OCI-LY1 (cell line): ENCODE measurements at regions not wholly inside any gene's neighbourhood (a gene's known extent, or its start where the extent isn't known, plus 50 kb on each side); places are given as distances from the start of the nearest gene placed in this dataset.
A peak's percentile ranks its signal among the peaks of the same experiment; 100 is the strongest.

Experiments
- H2AFZ ChIP-seq: fragments of 200-600 bp; sonication (generic), shearing (Covaris generic); 2 replicates; pipeline ENCODE4 v1.6.0; 2014; ENCODE audit warnings: antibody characterized with exemption, mild to moderate bottlenecking, low read length
- H3F3A ChIP-seq: fragments of 200-600 bp; sonication (generic), shearing (Covaris generic); 2 replicates; pipeline ENCODE4 v1.6.0; 2014; ENCODE audit warnings: mild to moderate bottlenecking, antibody characterized with exemption, low read length, moderate library complexity; ENCODE audit not compliant: insufficient read depth
- H3K27ac ChIP-seq: fragments of 200-600 bp; sonication (generic); 2 replicates; pipeline ENCODE4 v1.5.1; 2014; ENCODE audit warnings: low read length, mixed run types, mild to moderate bottlenecking, low read depth; ENCODE audit not compliant: poor library complexity, severe bottlenecking
- H3K27me3 ChIP-seq: fragments of 200-600 bp; sonication (generic); 2 replicates; pipeline ENCODE4 v1.6.0; 2014; ENCODE audit warnings: antibody characterized with exemption, mild to moderate bottlenecking, low read length, moderate library complexity; ENCODE audit not compliant: insufficient read depth
- H3K36me3 ChIP-seq: fragments of 200-600 bp; sonication (generic); 2 replicates; pipeline ENCODE4 v1.6.1; 2014; ENCODE audit warnings: mild to moderate bottlenecking, antibody characterized with exemption, low read length, moderate library complexity, mixed read lengths; ENCODE audit not compliant: insufficient read depth
- H3K4me1 ChIP-seq: fragments of 200-600 bp; sonication (generic); 2 replicates; pipeline ENCODE4 v1.5.1; 2014; ENCODE audit warnings: mild to moderate bottlenecking, low read length, moderate library complexity; ENCODE audit not compliant: insufficient read depth, severe bottlenecking
- H3K4me2 ChIP-seq: fragments of 200-600 bp; sonication (generic), shearing (Covaris generic); 2 replicates; pipeline ENCODE4 v1.6.1; 2014; ENCODE audit warnings: low read length
- H3K4me3 ChIP-seq: fragments of 200-600 bp; sonication (generic); 2 replicates; pipeline ENCODE4 v1.5.1; 2014; ENCODE audit warnings: low read length, low read depth, mild to moderate bottlenecking, mixed read lengths; ENCODE audit not compliant: poor library complexity, severe bottlenecking
- H3K79me2 ChIP-seq: fragments of 200-600 bp; shearing (Covaris generic); 2 replicates; pipeline ENCODE4 v1.6.1; 2016; ENCODE audit warnings: mixed run types, low read length, mixed read lengths; ENCODE audit not compliant: insufficient read depth
- H3K9ac ChIP-seq: fragments of 200-600 bp; sonication (generic), shearing (Covaris generic); 2 replicates; pipeline ENCODE4 v1.6.1; 2014; ENCODE audit warnings: mild to moderate bottlenecking, low read length, mixed read lengths
- H3K9me2 ChIP-seq: fragments of 200-600 bp; sonication (generic), shearing (Covaris generic); 2 replicates; pipeline ENCODE4 v1.6.1; 2014; ENCODE audit warnings: low read depth, mild to moderate bottlenecking, low read length, mixed read lengths
- H3K9me3 ChIP-seq: fragments of 200-600 bp; shearing (Covaris generic); 2 replicates; pipeline ENCODE4 v1.6.1; 2014; ENCODE audit warnings: low read length, mixed read lengths
- H4K20me1 ChIP-seq: fragments of 200-600 bp; sonication (generic), shearing (Covaris generic); 2 replicates; pipeline ENCODE4 v1.6.0; 2016; ENCODE audit warnings: mild to moderate bottlenecking, low read length; ENCODE audit not compliant: insufficient read depth
- EZH2 ChIP-seq: fragments of 200-600 bp; sonication (generic), shearing (Covaris generic); IDR thresholded peaks from 2 replicates; pipeline ENCODE4 v1.8.0; 2017; ENCODE audit warnings: borderline replicate concordance, mixed run types, mild to moderate bottlenecking, antibody characterized with exemption, low read length, moderate library complexity, mixed read lengths
- TF ChIP-seq, protein P1 (sequence below): fragments of 200-600 bp; sonication (generic), shearing (Covaris generic); IDR thresholded peaks from 2 replicates; pipeline ENCODE4 v1.5.1; 2017; ENCODE audit warnings: mild to moderate bottlenecking, antibody characterized with exemption, low read length, moderate library complexity, mixed read lengths

DNA sequence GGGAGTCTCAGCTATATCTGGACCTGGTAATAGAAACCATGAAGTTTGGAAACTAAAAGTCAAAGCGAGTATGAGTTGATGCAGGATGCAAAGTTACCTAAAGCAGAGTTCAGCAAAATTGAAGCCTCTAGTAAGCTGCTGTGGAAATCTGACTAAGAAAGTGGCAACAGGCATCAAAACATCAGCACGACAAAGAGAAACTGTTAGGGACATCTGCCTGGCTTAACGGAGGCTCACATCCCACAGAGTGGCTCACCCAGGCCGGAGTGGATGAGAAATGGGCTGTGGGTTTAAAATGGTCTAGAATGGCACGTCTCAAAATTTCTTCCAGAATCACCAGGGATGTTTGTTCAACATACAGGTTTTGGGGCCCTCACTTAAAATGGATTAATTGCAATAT, 164.1 kb upstream of the NPY start:
- no peak overlapping the region for H3K27ac ChIP-seq
- H2AFZ ChIP-seq = no peak overlapping the region
- no peaks in the 10 kb centered on the region for H4K20me1 ChIP-seq
- no peaks in the 10 kb centered on the region for H3K9me2 ChIP-seq
- H3K9me3 ChIP-seq = no peaks in the 10 kb centered on the region
- no peaks in the 10 kb centered on the region for H3K79me2 ChIP-seq
- H3K9ac ChIP-seq = no peak overlapping the region
- H3F3A ChIP-seq = no peaks in the 10 kb centered on the region
- no peak for TF ChIP-seq EZH2
- TF ChIP-seq, protein P1, sequence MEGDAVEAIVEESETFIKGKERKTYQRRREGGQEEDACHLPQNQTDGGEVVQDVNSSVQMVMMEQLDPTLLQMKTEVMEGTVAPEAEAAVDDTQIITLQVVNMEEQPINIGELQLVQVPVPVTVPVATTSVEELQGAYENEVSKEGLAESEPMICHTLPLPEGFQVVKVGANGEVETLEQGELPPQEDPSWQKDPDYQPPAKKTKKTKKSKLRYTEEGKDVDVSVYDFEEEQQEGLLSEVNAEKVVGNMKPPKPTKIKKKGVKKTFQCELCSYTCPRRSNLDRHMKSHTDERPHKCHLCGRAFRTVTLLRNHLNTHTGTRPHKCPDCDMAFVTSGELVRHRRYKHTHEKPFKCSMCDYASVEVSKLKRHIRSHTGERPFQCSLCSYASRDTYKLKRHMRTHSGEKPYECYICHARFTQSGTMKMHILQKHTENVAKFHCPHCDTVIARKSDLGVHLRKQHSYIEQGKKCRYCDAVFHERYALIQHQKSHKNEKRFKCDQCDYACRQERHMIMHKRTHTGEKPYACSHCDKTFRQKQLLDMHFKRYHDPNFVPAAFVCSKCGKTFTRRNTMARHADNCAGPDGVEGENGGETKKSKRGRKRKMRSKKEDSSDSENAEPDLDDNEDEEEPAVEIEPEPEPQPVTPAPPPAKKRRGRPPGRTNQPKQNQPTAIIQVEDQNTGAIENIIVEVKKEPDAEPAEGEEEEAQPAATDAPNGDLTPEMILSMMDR = no peak
- H3K4me1 ChIP-seq = no peaks in the 10 kb centered on the region
- no peaks in the 10 kb centered on the region for H3K27me3 ChIP-seq
- H3K36me3 ChIP-seq = no peaks in the 10 kb centered on the region
- H3K4me2 ChIP-seq = no peak overlapping the region
- H3K4me3 ChIP-seq = no peak overlapping the region

DNA sequence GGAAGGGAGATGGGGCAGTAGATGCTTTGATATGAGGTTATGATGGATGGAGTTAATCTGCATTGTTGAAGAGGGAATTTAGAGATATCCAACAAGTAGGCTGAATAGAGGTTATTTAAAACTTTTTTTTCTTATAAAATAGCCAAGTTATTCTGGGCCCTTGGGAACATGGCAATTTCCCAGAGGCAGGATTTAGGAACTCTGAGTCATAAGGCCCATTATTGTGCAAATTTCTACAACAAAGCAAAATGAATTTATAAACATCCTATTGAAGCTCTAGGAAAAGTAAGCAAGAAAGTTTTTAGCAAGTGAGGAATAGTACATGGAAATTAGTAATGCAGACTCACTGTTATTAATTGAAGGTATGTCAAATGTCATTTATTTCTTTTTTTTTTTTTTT, 160.9 kb upstream of the NPY start:
- Histone ChIP-seq H3K9me3 (no peaks in the 10 kb centered on the region), H3F3A (no peaks in the 10 kb centered on the region), H3K9me2 (no peaks in the 10 kb centered on the region), H3K4me3 (no peak overlapping the region), H3K27ac (no peak overlapping the region), H2AFZ (no peak overlapping the region), H3K36me3 (no peaks in the 10 kb centered on the region), H3K4me2 (no peak overlapping the region), H3K79me2 (no peaks in the 10 kb centered on the region), H4K20me1 (no peaks in the 10 kb centered on the region), H3K27me3 (no peaks in the 10 kb centered on the region), H3K4me1 (no peaks in the 10 kb centered on the region), H3K9ac (no peak overlapping the region)
- TF ChIP-seq, protein P1 = no peak
- TF ChIP-seq EZH2 = no peak

DNA sequence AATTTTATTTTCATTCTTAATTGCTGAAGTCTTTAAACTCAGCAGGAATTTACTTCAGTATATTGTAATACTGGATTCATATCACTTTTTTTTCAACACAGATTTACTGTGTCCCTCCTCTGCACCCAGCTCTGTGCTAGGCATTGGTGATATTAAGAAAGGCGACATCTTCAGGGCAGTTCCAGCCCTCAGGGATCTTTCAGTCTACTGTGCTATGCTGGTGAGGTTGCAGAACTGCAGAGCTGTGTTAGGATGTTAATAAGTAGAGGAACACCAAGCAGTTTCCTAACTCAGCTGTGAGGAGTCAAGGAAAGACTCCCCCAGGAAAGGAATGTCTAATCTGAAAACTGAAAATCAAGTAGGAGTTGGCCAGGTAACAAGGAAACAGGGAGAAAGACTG, 158.2 kb upstream of the NPY start:
- Histone ChIP-seq H3K27me3 (no peaks in the 10 kb centered on the region), H4K20me1 (no peaks in the 10 kb centered on the region), H3K9me2 (no peaks in the 10 kb centered on the region), H3K36me3 (no peaks in the 10 kb centered on the region), H3K4me2 (no peak overlapping the region), H3K4me1 (no peaks in the 10 kb centered on the region), H3F3A (no peaks in the 10 kb centered on the region), H2AFZ (no peak overlapping the region), H3K79me2 (no peaks in the 10 kb centered on the region), H3K9me3 (no peaks in the 10 kb centered on the region), H3K4me3 (no peak overlapping the region), H3K27ac (no peak overlapping the region), H3K9ac (no peak overlapping the region)
- TF ChIP-seq EZH2 = no peak
- TF ChIP-seq, protein P1 = 0 out of 2 replicates have a peak, but pooled peaks have one; percentile 5
